ENCODE measurements at regions not wholly inside any gene's neighbourhood (a gene's known extent, or its start where the extent isn't known, plus 50 kb on each side); places are given as distances from the start of the nearest gene placed in this dataset.
"Not testable (repeated sequence)": the region's sequence is repeated elsewhere in the genome, so short reads cannot be mapped to it uniquely, and the experiment has no call there.

DNA sequence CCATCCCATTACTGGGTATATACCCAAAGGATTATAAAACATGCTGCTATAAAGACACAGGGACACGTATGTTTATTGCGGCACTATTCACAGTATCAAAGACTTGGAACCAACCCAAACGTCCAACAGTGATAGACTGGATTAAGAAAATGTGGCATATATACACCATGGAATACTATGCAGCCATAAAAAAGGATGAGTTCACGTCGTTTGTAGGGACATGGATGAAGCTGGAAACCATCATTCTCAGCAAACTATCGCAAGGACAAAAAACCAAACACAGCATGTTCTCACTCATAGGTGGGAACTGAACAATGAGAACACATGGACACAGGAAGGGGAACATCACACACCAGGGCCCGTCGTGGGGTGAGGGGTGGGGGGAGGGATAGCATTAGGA is 106.1 kb downstream of the CHD1L start:
- not testable (repeated sequence) for TF ChIP-seq POLR2A (IDR thresholded peaks at IDR 0.05)
- TF ChIP-seq, protein P1, sequence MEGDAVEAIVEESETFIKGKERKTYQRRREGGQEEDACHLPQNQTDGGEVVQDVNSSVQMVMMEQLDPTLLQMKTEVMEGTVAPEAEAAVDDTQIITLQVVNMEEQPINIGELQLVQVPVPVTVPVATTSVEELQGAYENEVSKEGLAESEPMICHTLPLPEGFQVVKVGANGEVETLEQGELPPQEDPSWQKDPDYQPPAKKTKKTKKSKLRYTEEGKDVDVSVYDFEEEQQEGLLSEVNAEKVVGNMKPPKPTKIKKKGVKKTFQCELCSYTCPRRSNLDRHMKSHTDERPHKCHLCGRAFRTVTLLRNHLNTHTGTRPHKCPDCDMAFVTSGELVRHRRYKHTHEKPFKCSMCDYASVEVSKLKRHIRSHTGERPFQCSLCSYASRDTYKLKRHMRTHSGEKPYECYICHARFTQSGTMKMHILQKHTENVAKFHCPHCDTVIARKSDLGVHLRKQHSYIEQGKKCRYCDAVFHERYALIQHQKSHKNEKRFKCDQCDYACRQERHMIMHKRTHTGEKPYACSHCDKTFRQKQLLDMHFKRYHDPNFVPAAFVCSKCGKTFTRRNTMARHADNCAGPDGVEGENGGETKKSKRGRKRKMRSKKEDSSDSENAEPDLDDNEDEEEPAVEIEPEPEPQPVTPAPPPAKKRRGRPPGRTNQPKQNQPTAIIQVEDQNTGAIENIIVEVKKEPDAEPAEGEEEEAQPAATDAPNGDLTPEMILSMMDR (IDR thresholded peaks at IDR 0.05): not testable (repeated sequence)

Measured in uterus (tissue), 2 donors.